K562 (cell line): ENCODE measurements at regions not wholly inside any gene's neighbourhood (a gene's known extent, or its start where the extent isn't known, plus 50 kb on each side); places are given as distances from the start of the nearest gene placed in this dataset.

Source experiments
- ARID3A ChIP-seq: IDR thresholded peaks from 2 replicates; pipeline ENCODE4 v1.6.1; 2012; ENCODE audit warnings: low read depth, low read length, improper control_type of control experiment, borderline replicate concordance
- CBFA2T3 ChIP-seq: fragments of 450-650 bp; IDR thresholded peaks from 2 replicates; pipeline ENCODE4 v1.6.1; 2017
- CBX2 ChIP-seq: fragments of 200-600 bp; sonication (generic); IDR thresholded peaks from one replicate; pipeline ENCODE4 v1.6.1; 2012; ENCODE audit warnings: mild to moderate bottlenecking, low read length, inconsistent platforms; ENCODE audit not compliant: insufficient read depth, poor library complexity, severe bottlenecking
- JUND ChIP-seq, 2 experiments: IDR thresholded peaks; 2 replicates in 1 of 2; 3 replicates in 1 of 2; pipeline ENCODE4 v1.6.1; 2011; ENCODE audit warnings: borderline replicate concordance in 2 of 2, low read depth in 2 of 2, low read length in 2 of 2, improper control_type of control experiment in 1 of 2, missing biosample characterization in 1 of 2, missing genetic modification characterization in 1 of 2, missing genetic modification reagents in 1 of 2
- KLF16 ChIP-seq: IDR thresholded peaks from 2 replicates; pipeline ENCODE4 v1.6.1; 2016; ENCODE audit warnings: antibody characterized with exemption
- LEF1 ChIP-seq: fragments of 450-650 bp; IDR thresholded peaks from 2 replicates; pipeline ENCODE4 v1.6.1; 2016; ENCODE audit warnings: mild to moderate bottlenecking
- MAZ ChIP-seq, 2 experiments: fragments of 450-650 bp in 1 of 2; sonication (generic) in 1 of 2; formaldehyde crosslinking; IDR thresholded peaks in 1 of 2; conservative IDR thresholded peaks in 1 of 2; 2 replicates each; pipeline versions ENCODE4 v1.4.0 to v1.5.0; 2020; ENCODE audit warnings: mild to moderate bottlenecking in 1 of 2, missing genetic modification reagents in 1 of 2
- MCM2 ChIP-seq: fragments of 450-650 bp; IDR thresholded peaks from 2 replicates; pipeline ENCODE4 v1.6.1; 2017; ENCODE audit warnings: low read depth, mild to moderate bottlenecking
- MCM5 ChIP-seq: fragments of 450-650 bp; IDR thresholded peaks from 2 replicates; pipeline ENCODE4 v1.6.1; 2016; ENCODE audit warnings: low read depth
- MEF2A ChIP-seq: IDR thresholded peaks from 2 replicates; pipeline ENCODE4 v1.6.1; 2011; ENCODE audit warnings: low read depth, mild to moderate bottlenecking, low read length, moderate library complexity; ENCODE audit not compliant: control insufficient read depth
- MTA3 ChIP-seq: fragments of 450-650 bp; formaldehyde crosslinking; IDR thresholded peaks from 2 replicates; pipeline ENCODE4 v1.6.1; 2017; ENCODE audit warnings: mild to moderate bottlenecking, borderline replicate concordance
- SMC3 ChIP-seq: conservative IDR thresholded peaks from 2 replicates; pipeline ENCODE4 v1.6.1; 2011; ENCODE audit warnings: low read depth, low read length, improper control_type of control experiment; ENCODE audit not compliant: insufficient read depth
- ZBTB1 ChIP-seq: sonication (generic); formaldehyde crosslinking; IDR thresholded peaks from 2 replicates; pipeline ENCODE4 v1.8.1; 2023; ENCODE audit warnings: missing genetic modification reagents, low read depth, mild to moderate bottlenecking, borderline replicate concordance
- ZNF445 ChIP-seq: fragments of 250-450 bp; sonication (Bioruptor Pico); IDR thresholded peaks from 2 replicates; pipeline ENCODE4 v1.4.0; 2020; ENCODE audit warnings: low read depth, mild to moderate bottlenecking, moderate library complexity
- ZNF584 ChIP-seq: fragments of 200-800 bp; sonication (Bioruptor generic); IDR thresholded peaks from 2 replicates; pipeline ENCODE4 v1.6.1; 2016; ENCODE audit warnings: low read depth, mild to moderate bottlenecking, missing genetic modification characterization, missing compliant biosample characterization
- TF ChIP-seq, protein P1 (sequence below), 2 experiments: fragments of 250-450 bp in 1 of 2; fragments of 450-650 bp in 1 of 2; sonication (Bioruptor Pico) in 1 of 2; IDR thresholded peaks; 2 replicates each; pipeline versions ENCODE4 v1.6.1 to v1.8.0; 2016 to 2021; ENCODE audit warnings: mild to moderate bottlenecking in 2 of 2, moderate library complexity in 2 of 2, missing compliant biosample characterization in 1 of 2, missing genetic modification characterization in 1 of 2
- TF ChIP-seq, protein P2 (sequence below): fragments of 450-650 bp; IDR thresholded peaks from 2 replicates; pipeline ENCODE4 v1.6.1; 2018; ENCODE audit not compliant: partially characterized antibody

- TF ChIP-seq CBX2 = no peak
- TF ChIP-seq MCM2 = no peak
- no peak for TF ChIP-seq JUND (IDR thresholded peaks at IDR 0.05; ENCODE audit: borderline replicate concordance, low read depth, low read length)
- TF ChIP-seq JUND (tag; IDR thresholded peaks at IDR 0.05; ENCODE audit: borderline replicate concordance, low read depth, low read length) = no peak
- no peak for TF ChIP-seq MTA3
- TF ChIP-seq ZNF584 (CRISPR knock-in tag) = no peak
- TF ChIP-seq ZBTB1 (CRISPR knock-in tag) = no peak
- TF ChIP-seq MCM5 = no peak
- TF ChIP-seq, protein P1, sequence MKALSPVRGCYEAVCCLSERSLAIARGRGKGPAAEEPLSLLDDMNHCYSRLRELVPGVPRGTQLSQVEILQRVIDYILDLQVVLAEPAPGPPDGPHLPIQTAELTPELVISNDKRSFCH (CRISPR knock-in tag; IDR thresholded peaks at IDR 0.05) = no peak
- TF ChIP-seq, protein P1 (tag; IDR thresholded peaks at IDR 0.05) = no peak
- TF ChIP-seq, protein P2, sequence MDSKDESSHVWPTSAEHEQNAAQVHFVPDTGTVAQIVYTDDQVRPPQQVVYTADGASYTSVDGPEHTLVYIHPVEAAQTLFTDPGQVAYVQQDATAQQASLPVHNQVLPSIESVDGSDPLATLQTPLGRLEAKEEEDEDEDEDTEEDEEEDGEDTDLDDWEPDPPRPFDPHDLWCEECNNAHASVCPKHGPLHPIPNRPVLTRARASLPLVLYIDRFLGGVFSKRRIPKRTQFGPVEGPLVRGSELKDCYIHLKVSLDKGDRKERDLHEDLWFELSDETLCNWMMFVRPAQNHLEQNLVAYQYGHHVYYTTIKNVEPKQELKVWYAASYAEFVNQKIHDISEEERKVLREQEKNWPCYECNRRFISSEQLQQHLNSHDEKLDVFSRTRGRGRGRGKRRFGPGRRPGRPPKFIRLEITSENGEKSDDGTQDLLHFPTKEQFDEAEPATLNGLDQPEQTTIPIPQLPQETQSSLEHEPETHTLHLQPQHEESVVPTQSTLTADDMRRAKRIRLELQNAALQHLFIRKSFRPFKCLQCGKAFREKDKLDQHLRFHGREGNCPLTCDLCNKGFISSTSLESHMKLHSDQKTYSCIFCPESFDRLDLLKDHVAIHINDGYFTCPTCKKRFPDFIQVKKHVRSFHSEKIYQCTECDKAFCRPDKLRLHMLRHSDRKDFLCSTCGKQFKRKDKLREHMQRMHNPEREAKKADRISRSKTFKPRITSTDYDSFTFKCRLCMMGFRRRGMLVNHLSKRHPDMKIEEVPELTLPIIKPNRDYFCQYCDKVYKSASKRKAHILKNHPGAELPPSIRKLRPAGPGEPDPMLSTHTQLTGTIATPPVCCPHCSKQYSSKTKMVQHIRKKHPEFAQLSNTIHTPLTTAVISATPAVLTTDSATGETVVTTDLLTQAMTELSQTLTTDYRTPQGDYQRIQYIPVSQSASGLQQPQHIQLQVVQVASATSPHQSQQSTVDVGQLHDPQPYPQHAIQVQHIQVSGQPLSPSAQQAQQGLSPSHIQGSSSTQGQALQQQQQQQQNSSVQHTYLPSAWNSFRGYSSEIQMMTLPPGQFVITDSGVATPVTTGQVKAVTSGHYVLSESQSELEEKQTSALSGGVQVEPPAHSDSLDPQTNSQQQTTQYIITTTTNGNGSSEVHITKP = no peak
- TF ChIP-seq KLF16 = no peak
- no peak for TF ChIP-seq MAZ (CRISPR knock-in tag; conservative IDR thresholded peaks at IDR 0.05 in 1 of 2, IDR thresholded peaks at IDR 0.05 in 1 of 2)
- TF ChIP-seq MEF2A = no peak
- 0 out of 2 replicates have a peak, but pooled peaks have one; percentile 37 for TF ChIP-seq SMC3
- TF ChIP-seq CBFA2T3 = no peak
- TF ChIP-seq ARID3A = peak; percentile 67; the same call in 1 of the 2 replicates
- no peak for TF ChIP-seq LEF1
- no peak for TF ChIP-seq ZNF445
Measured at GRCh38 chr3:167882057-167882667, 146.6 kb downstream of the SERPINI1 start (continued).
